Lower leg skin (tissue), 3 donors: ENCODE measurements at regions not wholly inside any gene's neighbourhood (a gene's known extent, or its start where the extent isn't known, plus 50 kb on each side); places are given as distances from the start of the nearest gene placed in this dataset.

Source experiments
- POLR2A ChIP-seq, 2 donors: fragments of 450-650 bp; IDR thresholded peaks; one replicate each; pipeline ENCODE4 v1.6.1; 2016 to 2017; ENCODE audit warnings: antibody characterized with exemption in 2 of 2, mild to moderate bottlenecking in 1 of 2, moderate library complexity in 1 of 2
- TF ChIP-seq, protein P1 (sequence below), 3 donors: fragments of 450-650 bp; IDR thresholded peaks; one replicate each; pipeline ENCODE4 v1.5.1; 2016; ENCODE audit warnings: antibody characterized with exemption in 3 of 3, mild to moderate bottlenecking in 3 of 3, moderate library complexity in 2 of 3

DNA sequence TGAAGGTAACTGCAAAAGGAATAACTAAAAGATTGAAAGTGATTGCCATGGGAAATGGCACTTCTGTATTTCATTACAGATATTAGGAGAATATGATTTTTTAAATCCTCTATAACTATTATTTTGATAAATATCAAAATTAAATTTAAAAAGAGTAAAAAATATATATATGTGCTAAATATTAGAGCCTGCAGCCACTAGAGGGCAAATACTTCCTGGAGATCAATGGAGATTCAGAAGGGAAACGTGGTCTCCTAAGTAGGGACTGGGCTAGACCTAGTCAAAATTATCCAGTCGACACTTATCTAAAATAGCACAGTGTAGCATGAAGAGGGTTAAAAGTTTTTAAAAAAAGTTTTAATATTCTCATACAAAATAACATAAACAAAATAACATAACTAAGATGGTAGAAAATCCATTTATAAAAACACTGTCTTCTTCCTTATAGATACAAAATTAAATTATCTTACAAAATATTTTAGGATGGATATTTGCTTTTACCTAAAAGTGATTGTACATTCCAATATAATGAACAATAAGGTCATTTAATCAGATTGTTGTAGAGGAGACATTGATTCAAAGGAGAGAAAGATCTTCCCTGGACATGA, 434.3 kb downstream of the MDFIC start:
- no peak for TF ChIP-seq POLR2A (IDR thresholded peaks at IDR 0.05)
- TF ChIP-seq, protein P1, sequence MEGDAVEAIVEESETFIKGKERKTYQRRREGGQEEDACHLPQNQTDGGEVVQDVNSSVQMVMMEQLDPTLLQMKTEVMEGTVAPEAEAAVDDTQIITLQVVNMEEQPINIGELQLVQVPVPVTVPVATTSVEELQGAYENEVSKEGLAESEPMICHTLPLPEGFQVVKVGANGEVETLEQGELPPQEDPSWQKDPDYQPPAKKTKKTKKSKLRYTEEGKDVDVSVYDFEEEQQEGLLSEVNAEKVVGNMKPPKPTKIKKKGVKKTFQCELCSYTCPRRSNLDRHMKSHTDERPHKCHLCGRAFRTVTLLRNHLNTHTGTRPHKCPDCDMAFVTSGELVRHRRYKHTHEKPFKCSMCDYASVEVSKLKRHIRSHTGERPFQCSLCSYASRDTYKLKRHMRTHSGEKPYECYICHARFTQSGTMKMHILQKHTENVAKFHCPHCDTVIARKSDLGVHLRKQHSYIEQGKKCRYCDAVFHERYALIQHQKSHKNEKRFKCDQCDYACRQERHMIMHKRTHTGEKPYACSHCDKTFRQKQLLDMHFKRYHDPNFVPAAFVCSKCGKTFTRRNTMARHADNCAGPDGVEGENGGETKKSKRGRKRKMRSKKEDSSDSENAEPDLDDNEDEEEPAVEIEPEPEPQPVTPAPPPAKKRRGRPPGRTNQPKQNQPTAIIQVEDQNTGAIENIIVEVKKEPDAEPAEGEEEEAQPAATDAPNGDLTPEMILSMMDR (IDR thresholded peaks at IDR 0.05), result no peak
